ENCODE measurements at regions not wholly inside any gene's neighbourhood (a gene's known extent, or its start where the extent isn't known, plus 50 kb on each side); places are given as distances from the start of the nearest gene placed in this dataset.

DNA sequence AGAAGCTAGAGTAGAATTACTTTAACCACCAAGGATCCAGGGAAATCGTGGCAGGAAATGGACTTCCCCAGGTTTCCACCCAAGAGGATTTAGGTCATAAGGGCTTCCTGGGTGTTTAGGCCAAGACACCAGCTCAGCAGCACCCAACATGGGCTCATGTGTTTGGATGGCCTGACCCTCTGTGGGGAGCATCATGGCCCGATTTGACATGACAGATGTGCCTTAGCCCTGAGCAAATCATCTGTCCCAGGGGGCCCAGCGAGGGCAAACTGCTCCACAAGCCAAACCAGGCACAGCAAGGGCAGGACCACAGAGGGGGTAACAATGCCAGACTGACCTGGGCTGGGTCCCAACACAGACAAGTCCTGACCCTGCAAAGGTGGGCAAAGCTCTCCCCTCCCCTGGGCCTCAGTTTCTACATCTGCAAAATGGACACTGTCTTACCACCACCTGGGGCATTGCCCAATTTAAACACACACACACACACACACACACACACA, 232.8 kb downstream of the MATN1 start:
- ChIA-PET POLR2A (interaction anchor here (0.6 kb wide), 1 partner anchor 201 kb away, joined by 3 read pairs; no protein-coding TSS in a partner anchor), CTCF (no interaction called here), RAD21 (ENCODE audit: low non-redundant PET in 1 of 2, low total read pairs in 2 of 2, uncharacterized antibody in 2 of 2, unreplicated experiment in 2 of 2) (no interaction called here)
- no peaks in the 10 kb centered on the region for H3K4me1 ChIP-seq (ENCODE audit: control insufficient read depth in 1 of 2, insufficient read depth in 2 of 2, low read length in 2 of 2)
- no TSS peak for BruUV-seq (replicated peaks)
- H3K9me2 ChIP-seq (ENCODE audit: insufficient read depth): no peaks in the 10 kb centered on the region
- no peaks in the 10 kb centered on the region for H3K79me2 ChIP-seq (ENCODE audit: insufficient read depth, low read length)
- ATAC-seq (no peak), DNase-seq (ENCODE audit: low read depth, low spot score) (no peak)
- intact Hi-C loops (cut with micrococcal nuclease): no loop called here
- no peak overlapping the region for H3K9ac ChIP-seq (ENCODE audit: low read length)
- TF ChIP-seq, protein P1, sequence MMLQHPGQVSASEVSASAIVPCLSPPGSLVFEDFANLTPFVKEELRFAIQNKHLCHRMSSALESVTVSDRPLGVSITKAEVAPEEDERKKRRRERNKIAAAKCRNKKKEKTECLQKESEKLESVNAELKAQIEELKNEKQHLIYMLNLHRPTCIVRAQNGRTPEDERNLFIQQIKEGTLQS (IDR thresholded peaks at IDR 0.05): no peak
- no peak for TF ChIP-seq CTCF (IDR thresholded peaks at IDR 0.05 in 2 of 3, conservative IDR thresholded peaks at IDR 0.05 in 1 of 3; ENCODE audit: borderline replicate concordance in 1 of 3, insufficient read depth in 1 of 3, low read depth in 2 of 3, low read length in 2 of 3)
- no peak for TF ChIP-seq ZBTB33 (IDR thresholded peaks at IDR 0.05; ENCODE audit: extremely low read depth, insufficient replicate concordance, low read length)
- TF ChIP-seq CEBPB (IDR thresholded peaks at IDR 0.05; ENCODE audit: low read depth): no peak
- no peak for TF ChIP-seq YY1 (IDR thresholded peaks at IDR 0.05; ENCODE audit: extremely low read depth, insufficient replicate concordance, low read depth, low read length)
- no peak for TF ChIP-seq CBX3 (IDR thresholded peaks at IDR 0.05; ENCODE audit: low read depth)
- TF ChIP-seq POLR2AphosphoS5 (IDR thresholded peaks at IDR 0.05; ENCODE audit: low read depth, low read length): no peak
- TF ChIP-seq ELF1 (IDR thresholded peaks at IDR 0.05; ENCODE audit: borderline replicate concordance, low read depth): no peak
- no peak for TF ChIP-seq EGR1 (IDR thresholded peaks at IDR 0.05; ENCODE audit: low read depth)
- no peak for TF ChIP-seq JUND (IDR thresholded peaks at IDR 0.05)
- TF ChIP-seq FOSL1 (IDR thresholded peaks at IDR 0.05; ENCODE audit: low read depth): no peak
- TF ChIP-seq POLR2A (IDR thresholded peaks at IDR 0.05; ENCODE audit: borderline replicate concordance, extremely low read depth, insufficient read depth, insufficient read length): no peak
- no peak for TF ChIP-seq EZH2 (IDR thresholded peaks at IDR 0.05)
- TF ChIP-seq RAD21 (IDR thresholded peaks at IDR 0.05; ENCODE audit: low read depth): no peak
- TF ChIP-seq, protein P2, sequence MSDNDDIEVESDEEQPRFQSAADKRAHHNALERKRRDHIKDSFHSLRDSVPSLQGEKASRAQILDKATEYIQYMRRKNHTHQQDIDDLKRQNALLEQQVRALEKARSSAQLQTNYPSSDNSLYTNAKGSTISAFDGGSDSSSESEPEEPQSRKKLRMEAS (IDR thresholded peaks at IDR 0.05): no peak
- TF ChIP-seq ZFX (IDR thresholded peaks at IDR 0.05): no peak
- no peak for TF ChIP-seq ZNF274 (IDR thresholded peaks at IDR 0.05; ENCODE audit: low read depth, low read length)
- TF ChIP-seq REST (IDR thresholded peaks at IDR 0.05; ENCODE audit: low read depth): no peak
- no peak for TF ChIP-seq EZH2phosphoT487 (IDR thresholded peaks at IDR 0.05; ENCODE audit: borderline replicate concordance)
- TF ChIP-seq TCF7L2 (IDR thresholded peaks at IDR 0.05; ENCODE audit: borderline replicate concordance, extremely low read depth, insufficient read depth, insufficient read length): no peak
- H3K9me3 ChIP-seq (ENCODE audit: control insufficient read depth in 1 of 2, insufficient read depth in 1 of 2, low read depth in 1 of 2, low read length in 2 of 2): no peaks in the 10 kb centered on the region
- no peak overlapping the region for H3K4me3 ChIP-seq (replicated peaks in 1 of 2; ENCODE audit: low read depth in 1 of 2, low read length in 2 of 2)
- no peak overlapping the region for H3K4me2 ChIP-seq (ENCODE audit: low read length)
- H3K36me3 ChIP-seq (ENCODE audit: control insufficient read depth in 1 of 2, insufficient read depth in 2 of 2, low read length in 2 of 2): no peaks in the 10 kb centered on the region
- no peaks in the 10 kb centered on the region for H3K27me3 ChIP-seq (ENCODE audit: insufficient read depth, low read length)
- H2AFZ ChIP-seq (ENCODE audit: low read depth, low read length, poor library complexity, severe bottlenecking): no peak overlapping the region
- no peaks in the 10 kb centered on the region for H4K20me1 ChIP-seq (ENCODE audit: insufficient read depth)
- no peak overlapping the region for H3K27ac ChIP-seq (ENCODE audit: low read depth, low read length)

Data from HCT116 (cell line).